Neural cell (in vitro differentiated cells): ENCODE measurements at regions not wholly inside any gene's neighbourhood (a gene's known extent, or its start where the extent isn't known, plus 50 kb on each side); places are given as distances from the start of the nearest gene placed in this dataset.

Source experiments
- EP300 ChIP-seq: fragments of 450-650 bp; conservative IDR thresholded peaks from 2 replicates; pipeline ENCODE4 v1.6.1; 2014; ENCODE audit warnings: antibody characterized with exemption, mild to moderate bottlenecking, moderate library complexity; ENCODE audit not compliant: poor library complexity, severe bottlenecking
- EZH2 ChIP-seq: fragments of 200-600, 300-800 bp; shearing (Covaris generic), sonication (generic); IDR thresholded peaks from 2 replicates; pipeline ENCODE4 v1.6.1; 2014; ENCODE audit warnings: antibody characterized with exemption, low read length, borderline replicate concordance, mild to moderate bottlenecking; ENCODE audit not compliant: insufficient read depth, poor library complexity, severe bottlenecking
- MXI1 ChIP-seq: fragments of 450-650 bp; conservative IDR thresholded peaks from 2 replicates; pipeline ENCODE4 v1.6.1; 2014; ENCODE audit warnings: antibody characterized with exemption, mild to moderate bottlenecking; ENCODE audit not compliant: poor library complexity, severe bottlenecking
- POLR2AphosphoS5 ChIP-seq: IDR thresholded peaks from 2 replicates; pipeline ENCODE4 v1.6.1; 2012
- RAD21 ChIP-seq: fragments of 450-650 bp; conservative IDR thresholded peaks from 2 replicates; pipeline ENCODE4 v1.6.1; 2014; ENCODE audit warnings: antibody characterized with exemption, mild to moderate bottlenecking, moderate library complexity
- SMC3 ChIP-seq: fragments of 450-650 bp; conservative IDR thresholded peaks from 2 replicates; pipeline ENCODE4 v1.6.1; 2014; ENCODE audit warnings: antibody characterized with exemption, mild to moderate bottlenecking, moderate library complexity; ENCODE audit not compliant: poor library complexity
- TAF1 ChIP-seq: IDR thresholded peaks from 2 replicates; pipeline ENCODE4 v1.6.1; 2012; ENCODE audit warnings: low read depth
- TF ChIP-seq, protein P1 (sequence below): fragments of 450-650 bp; IDR thresholded peaks from 2 replicates; pipeline ENCODE4 v1.5.1; 2014; ENCODE audit warnings: antibody characterized with exemption, mild to moderate bottlenecking, moderate library complexity; ENCODE audit not compliant: poor library complexity, severe bottlenecking
- TF ChIP-seq, protein P2 (sequence below): IDR thresholded peaks from 2 replicates; pipeline ENCODE4 v1.6.1; 2012; ENCODE audit warnings: borderline replicate concordance

DNA sequence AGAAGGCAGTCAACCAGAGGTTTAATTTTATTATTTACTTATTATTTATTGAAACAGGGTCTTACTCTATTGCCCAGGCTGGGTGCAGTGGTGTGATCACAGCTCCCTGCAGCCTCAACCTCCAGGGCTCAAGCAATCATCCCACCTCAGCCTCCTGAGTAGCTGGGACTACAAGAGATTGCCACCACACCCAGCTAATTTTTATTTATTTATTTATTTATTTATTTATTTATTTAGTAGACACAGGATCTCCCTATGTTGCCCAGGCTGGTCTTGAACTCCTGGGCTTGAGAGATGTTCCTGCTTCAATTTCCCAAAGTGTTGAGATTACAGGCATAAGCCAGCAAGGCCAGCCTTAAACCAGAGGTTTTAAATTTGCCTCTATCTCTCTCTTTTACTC, 83.1 kb downstream of the RCN1 start:
- TF ChIP-seq, protein P1, sequence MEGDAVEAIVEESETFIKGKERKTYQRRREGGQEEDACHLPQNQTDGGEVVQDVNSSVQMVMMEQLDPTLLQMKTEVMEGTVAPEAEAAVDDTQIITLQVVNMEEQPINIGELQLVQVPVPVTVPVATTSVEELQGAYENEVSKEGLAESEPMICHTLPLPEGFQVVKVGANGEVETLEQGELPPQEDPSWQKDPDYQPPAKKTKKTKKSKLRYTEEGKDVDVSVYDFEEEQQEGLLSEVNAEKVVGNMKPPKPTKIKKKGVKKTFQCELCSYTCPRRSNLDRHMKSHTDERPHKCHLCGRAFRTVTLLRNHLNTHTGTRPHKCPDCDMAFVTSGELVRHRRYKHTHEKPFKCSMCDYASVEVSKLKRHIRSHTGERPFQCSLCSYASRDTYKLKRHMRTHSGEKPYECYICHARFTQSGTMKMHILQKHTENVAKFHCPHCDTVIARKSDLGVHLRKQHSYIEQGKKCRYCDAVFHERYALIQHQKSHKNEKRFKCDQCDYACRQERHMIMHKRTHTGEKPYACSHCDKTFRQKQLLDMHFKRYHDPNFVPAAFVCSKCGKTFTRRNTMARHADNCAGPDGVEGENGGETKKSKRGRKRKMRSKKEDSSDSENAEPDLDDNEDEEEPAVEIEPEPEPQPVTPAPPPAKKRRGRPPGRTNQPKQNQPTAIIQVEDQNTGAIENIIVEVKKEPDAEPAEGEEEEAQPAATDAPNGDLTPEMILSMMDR: no peak
- TF ChIP-seq RAD21: no peak
- TF ChIP-seq, protein P2, sequence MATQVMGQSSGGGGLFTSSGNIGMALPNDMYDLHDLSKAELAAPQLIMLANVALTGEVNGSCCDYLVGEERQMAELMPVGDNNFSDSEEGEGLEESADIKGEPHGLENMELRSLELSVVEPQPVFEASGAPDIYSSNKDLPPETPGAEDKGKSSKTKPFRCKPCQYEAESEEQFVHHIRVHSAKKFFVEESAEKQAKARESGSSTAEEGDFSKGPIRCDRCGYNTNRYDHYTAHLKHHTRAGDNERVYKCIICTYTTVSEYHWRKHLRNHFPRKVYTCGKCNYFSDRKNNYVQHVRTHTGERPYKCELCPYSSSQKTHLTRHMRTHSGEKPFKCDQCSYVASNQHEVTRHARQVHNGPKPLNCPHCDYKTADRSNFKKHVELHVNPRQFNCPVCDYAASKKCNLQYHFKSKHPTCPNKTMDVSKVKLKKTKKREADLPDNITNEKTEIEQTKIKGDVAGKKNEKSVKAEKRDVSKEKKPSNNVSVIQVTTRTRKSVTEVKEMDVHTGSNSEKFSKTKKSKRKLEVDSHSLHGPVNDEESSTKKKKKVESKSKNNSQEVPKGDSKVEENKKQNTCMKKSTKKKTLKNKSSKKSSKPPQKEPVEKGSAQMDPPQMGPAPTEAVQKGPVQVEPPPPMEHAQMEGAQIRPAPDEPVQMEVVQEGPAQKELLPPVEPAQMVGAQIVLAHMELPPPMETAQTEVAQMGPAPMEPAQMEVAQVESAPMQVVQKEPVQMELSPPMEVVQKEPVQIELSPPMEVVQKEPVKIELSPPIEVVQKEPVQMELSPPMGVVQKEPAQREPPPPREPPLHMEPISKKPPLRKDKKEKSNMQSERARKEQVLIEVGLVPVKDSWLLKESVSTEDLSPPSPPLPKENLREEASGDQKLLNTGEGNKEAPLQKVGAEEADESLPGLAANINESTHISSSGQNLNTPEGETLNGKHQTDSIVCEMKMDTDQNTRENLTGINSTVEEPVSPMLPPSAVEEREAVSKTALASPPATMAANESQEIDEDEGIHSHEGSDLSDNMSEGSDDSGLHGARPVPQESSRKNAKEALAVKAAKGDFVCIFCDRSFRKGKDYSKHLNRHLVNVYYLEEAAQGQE: no peak
- no peak for TF ChIP-seq EP300
- TF ChIP-seq EZH2: no peak
- no peak for TF ChIP-seq POLR2AphosphoS5
- no peak for TF ChIP-seq TAF1
- no peak for TF ChIP-seq MXI1
- TF ChIP-seq SMC3: no peak
